VCaP (cell line): ENCODE measurements at regions not wholly inside any gene's neighbourhood (a gene's known extent, or its start where the extent isn't known, plus 50 kb on each side); places are given as distances from the start of the nearest gene placed in this dataset.

Experiments used
- H3K27ac ChIP-seq: fragments of 450-650 bp; 2 replicates; pipeline ENCODE4 v1.5.1; 2017
- TF ChIP-seq, protein P1 (sequence below): fragments of 450-650 bp; conservative IDR thresholded peaks from 2 replicates; pipeline ENCODE4 v1.5.1; 2017; ENCODE audit warnings: mild to moderate bottlenecking, moderate library complexity

- H3K27ac ChIP-seq = no peak overlapping the region
- TF ChIP-seq, protein P1, sequence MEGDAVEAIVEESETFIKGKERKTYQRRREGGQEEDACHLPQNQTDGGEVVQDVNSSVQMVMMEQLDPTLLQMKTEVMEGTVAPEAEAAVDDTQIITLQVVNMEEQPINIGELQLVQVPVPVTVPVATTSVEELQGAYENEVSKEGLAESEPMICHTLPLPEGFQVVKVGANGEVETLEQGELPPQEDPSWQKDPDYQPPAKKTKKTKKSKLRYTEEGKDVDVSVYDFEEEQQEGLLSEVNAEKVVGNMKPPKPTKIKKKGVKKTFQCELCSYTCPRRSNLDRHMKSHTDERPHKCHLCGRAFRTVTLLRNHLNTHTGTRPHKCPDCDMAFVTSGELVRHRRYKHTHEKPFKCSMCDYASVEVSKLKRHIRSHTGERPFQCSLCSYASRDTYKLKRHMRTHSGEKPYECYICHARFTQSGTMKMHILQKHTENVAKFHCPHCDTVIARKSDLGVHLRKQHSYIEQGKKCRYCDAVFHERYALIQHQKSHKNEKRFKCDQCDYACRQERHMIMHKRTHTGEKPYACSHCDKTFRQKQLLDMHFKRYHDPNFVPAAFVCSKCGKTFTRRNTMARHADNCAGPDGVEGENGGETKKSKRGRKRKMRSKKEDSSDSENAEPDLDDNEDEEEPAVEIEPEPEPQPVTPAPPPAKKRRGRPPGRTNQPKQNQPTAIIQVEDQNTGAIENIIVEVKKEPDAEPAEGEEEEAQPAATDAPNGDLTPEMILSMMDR = no peak
These were observed 320.0 kb downstream of the ENC1 start for GRCh38 chr5:74320526-74320925.

DNA sequence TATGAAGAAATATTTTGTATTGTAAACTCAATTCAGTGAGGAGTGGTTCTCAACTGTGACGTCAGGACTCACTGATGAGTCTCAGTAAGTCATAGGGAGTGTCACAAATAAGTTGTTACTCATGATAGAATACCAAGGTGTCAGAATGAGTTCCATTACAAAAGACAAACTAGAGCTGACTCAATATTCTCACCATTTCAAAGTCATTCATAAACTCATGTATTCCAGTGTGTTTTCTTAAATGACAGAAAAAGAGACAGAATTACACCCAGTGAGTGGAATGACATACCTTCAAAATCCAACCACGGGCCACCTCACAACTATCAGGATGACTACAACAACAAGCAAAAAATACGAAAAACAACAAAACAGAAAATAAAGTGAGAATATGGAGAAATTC, 321.5 kb downstream of the ENC1 start:
- TF ChIP-seq, protein P1 = no peak
- H3K27ac ChIP-seq = no peak overlapping the region

GRCh38 chr5:74316064-74316603, 324.4 kb downstream of the ENC1 start:
- H3K27ac ChIP-seq = peak overlapping the region; percentile 34; the same call in 1 of the 2 replicates
- TF ChIP-seq, protein P1 = no peak

DNA sequence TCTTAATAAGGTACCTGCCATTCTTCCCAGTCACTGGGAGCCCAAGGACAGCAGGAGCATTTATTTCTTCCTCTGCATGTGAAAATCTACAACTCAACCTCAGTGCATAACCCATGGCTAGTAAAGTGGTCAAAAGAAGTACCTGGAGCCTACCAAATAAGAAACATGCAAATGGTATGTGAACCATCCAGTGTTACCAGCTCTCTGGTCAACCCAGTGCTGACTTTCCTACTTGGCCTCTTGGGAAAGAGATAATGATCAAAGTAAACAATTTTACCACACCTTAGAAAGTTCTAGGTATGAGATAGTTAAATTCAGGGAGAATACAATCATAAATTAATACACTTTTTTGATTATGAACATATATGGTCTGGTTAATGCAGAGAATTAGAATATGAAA, 325.6 kb downstream of the ENC1 start:
- H3K27ac ChIP-seq = no peak overlapping the region
- TF ChIP-seq, protein P1 = no peak

DNA sequence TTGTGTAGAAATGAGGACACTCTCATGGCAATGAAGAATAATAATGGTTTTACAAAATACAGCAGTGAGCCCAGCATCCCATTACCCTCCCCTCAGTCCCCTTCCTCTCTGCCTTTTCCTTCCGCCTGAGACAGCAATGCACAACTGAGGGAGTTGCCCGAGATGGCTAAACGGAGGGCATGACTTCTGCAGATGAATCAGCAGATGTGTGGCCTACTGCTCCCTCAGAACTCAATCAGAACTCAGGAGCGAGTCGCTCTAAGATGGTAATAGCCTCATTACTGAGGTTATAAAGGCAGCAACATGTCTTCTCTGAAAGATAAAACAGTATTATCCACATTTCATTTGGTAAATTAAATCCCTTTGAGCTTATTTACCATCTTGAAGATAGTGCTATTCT, 326.6 kb downstream of the ENC1 start:
- TF ChIP-seq, protein P1 = no peak
- H3K27ac ChIP-seq = no peak overlapping the region

GRCh38 chr5:74312746-74313145, 327.8 kb downstream of the ENC1 start:
- TF ChIP-seq, protein P1 = no peak
- H3K27ac ChIP-seq = no peak overlapping the region

DNA sequence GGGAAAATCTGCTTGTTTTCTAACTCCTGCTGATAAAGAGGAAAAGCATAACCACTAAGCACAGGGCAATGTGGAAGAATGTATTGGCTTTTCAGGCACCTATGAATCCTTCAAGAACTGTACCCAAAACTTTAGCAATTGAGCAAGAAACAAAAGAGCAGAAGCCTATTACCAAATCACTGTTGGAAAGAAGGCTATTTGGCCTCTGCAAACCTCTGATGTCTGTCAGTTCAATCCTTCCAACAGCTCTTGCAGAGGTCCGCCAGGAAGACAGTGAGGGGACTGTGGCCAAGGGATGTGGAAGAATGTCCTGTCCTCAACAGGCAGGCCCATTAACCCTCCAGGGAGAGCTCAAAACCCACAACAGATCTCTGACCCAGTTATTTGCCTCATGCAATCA, 328.6 kb downstream of the ENC1 start:
- TF ChIP-seq, protein P1 = no peak

More for the DNA sequence above, 328.6 kb downstream of the ENC1 start:
- H3K27ac ChIP-seq = no peak overlapping the region
